HFFc6 (cell line): ENCODE measurements at regions not wholly inside any gene's neighbourhood (a gene's known extent, or its start where the extent isn't known, plus 50 kb on each side); places are given as distances from the start of the nearest gene placed in this dataset.
A peak's percentile ranks its signal among the peaks of the same experiment; 100 is the strongest.

Experiments
- DNase-seq: peaks from one replicate; pipeline ENCODE4 v3.0.0-alpha.2; 2018
- H3K27ac Mint-ChIP-seq: 2 replicates; pipeline ENCODE4 v1.8.0; 2020; ENCODE audit warnings: mild to moderate bottlenecking, mixed read lengths
- H3K27me3 Mint-ChIP-seq: 2 replicates; pipeline ENCODE4 v1.8.0; 2021; ENCODE audit warnings: mild to moderate bottlenecking, moderate library complexity, mixed read lengths; ENCODE audit not compliant: insufficient read depth
- H3K36me3 Mint-ChIP-seq: 2 replicates; pipeline ENCODE4 v1.8.0; 2021; ENCODE audit warnings: low read depth, mixed read lengths
- H3K4me1 Mint-ChIP-seq: 2 replicates; pipeline ENCODE4 v1.8.0; 2020; ENCODE audit warnings: low read depth, mixed read lengths
- H3K4me3 Mint-ChIP-seq: 2 replicates; pipeline ENCODE4 v1.8.0; 2020; ENCODE audit warnings: mild to moderate bottlenecking, moderate library complexity, mixed read lengths
- H3K9me3 Mint-ChIP-seq: 2 replicates; pipeline ENCODE4 v1.8.0; 2020; ENCODE audit warnings: mild to moderate bottlenecking, mixed read lengths
- CTCF ChIP-seq: fragments of 200-600 bp; sonication (generic); IDR thresholded peaks from 2 replicates; pipeline ENCODE4 v1.5.0; 2021; ENCODE audit warnings: antibody characterized with exemption, mild to moderate bottlenecking

GRCh38 chr2:39510140-39510539, 73.1 kb upstream of the MAP4K3 start:
- Mint-ChIP-seq H3K27ac (no peak overlapping the region), H3K36me3 (no peaks in the 10 kb centered on the region), H3K27me3 (no peaks in the 10 kb centered on the region), H3K4me3 (no peak overlapping the region), H3K9me3 (no peaks in the 10 kb centered on the region), H3K4me1 (peaks cover 88% of the 10 kb centered on the region)
- DNase-seq = no peak
- TF ChIP-seq CTCF = no peak

GRCh38 chr2:39511219-39511604, 74.1 kb upstream of the MAP4K3 start:
- Mint-ChIP-seq H3K9me3 (no peaks in the 10 kb centered on the region), H3K4me1 (peaks cover 82% of the 10 kb centered on the region), H3K4me3 (no peak overlapping the region), H3K27ac (peak overlapping the region; percentile 82), H3K36me3 (no peaks in the 10 kb centered on the region), H3K27me3 (no peaks in the 10 kb centered on the region)
- no peak for TF ChIP-seq CTCF
- no peak for DNase-seq

DNA sequence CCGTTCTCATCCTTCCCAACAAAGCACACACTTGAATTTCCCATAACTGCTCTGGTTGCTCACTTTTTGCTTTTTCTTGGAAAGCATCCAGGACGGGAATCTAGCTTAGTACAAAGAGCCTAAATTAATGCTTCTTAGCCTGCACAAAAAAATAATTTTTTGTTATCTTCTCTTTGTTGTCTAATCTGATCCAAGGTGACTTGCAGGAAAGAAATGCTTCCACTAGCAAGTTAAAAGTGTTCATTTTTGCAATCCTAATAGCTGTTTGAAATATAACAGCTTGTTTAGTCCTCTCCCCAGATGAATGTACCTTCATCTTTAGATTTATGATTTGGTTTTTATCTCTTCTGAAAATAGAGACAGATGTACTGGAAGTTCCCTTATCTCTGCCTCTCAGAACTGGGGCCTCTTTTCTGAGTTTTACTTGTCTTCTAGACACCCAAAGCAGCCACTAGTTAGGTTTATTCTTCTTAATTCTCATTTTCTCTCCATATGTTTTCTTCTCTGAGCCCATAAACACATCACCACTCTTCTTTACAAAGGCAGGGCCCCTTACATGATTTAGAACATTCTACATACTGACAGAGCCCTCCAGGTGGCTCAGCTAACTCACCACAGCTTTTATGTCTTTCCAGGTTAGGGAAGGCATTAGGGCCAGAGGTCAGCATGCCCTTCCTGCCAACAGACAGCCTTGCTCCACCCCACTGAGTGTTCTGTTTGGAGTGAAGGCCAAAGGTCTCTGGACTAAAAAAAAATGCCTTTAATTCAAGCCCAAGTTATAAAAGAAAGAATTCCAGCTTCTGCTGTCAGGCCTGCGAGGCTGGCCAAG, 74.7 kb upstream of the MAP4K3 start:
- DNase-seq = no peak
- Mint-ChIP-seq H3K4me3 (peak overlapping the region; percentile 55), H3K4me1 (peaks cover 82% of the 10 kb centered on the region), H3K27me3 (no peaks in the 10 kb centered on the region), H3K36me3 (no peaks in the 10 kb centered on the region), H3K9me3 (no peaks in the 10 kb centered on the region), H3K27ac (peak overlapping the region; percentile 82)
- TF ChIP-seq CTCF = no peak

GRCh38 chr2:39512434-39512935, 75.4 kb upstream of the MAP4K3 start:
- Mint-ChIP-seq H3K4me3 (peak overlapping the region; percentile 55), H3K27ac (peak overlapping the region; percentile 82), H3K27me3 (no peaks in the 10 kb centered on the region), H3K4me1 (peaks cover 82% of the 10 kb centered on the region), H3K9me3 (no peaks in the 10 kb centered on the region), H3K36me3 (no peaks in the 10 kb centered on the region)
- no peak for TF ChIP-seq CTCF
- DNase-seq = peak; percentile 86

GRCh38 chr2:39512941-39513340, 75.9 kb upstream of the MAP4K3 start:
- peak overlapping the region; percentile 82 for H3K27ac Mint-ChIP-seq
- H3K9me3 Mint-ChIP-seq = no peaks in the 10 kb centered on the region
- TF ChIP-seq CTCF = no peak
- H3K36me3 Mint-ChIP-seq = no peaks in the 10 kb centered on the region
- H3K4me3 Mint-ChIP-seq = peak overlapping the region; percentile 55
- DNase-seq = no peak
- no peaks in the 10 kb centered on the region for H3K27me3 Mint-ChIP-seq
- peaks cover 82% of the 10 kb centered on the region for H3K4me1 Mint-ChIP-seq
